Fibroblast of lung (primary cell): ENCODE measurements at regions not wholly inside any gene's neighbourhood (a gene's known extent, or its start where the extent isn't known, plus 50 kb on each side); places are given as distances from the start of the nearest gene placed in this dataset.

Experiments used
- CTCF ChIP-seq, 2 donors: IDR thresholded peaks in 1 of 2; conservative IDR thresholded peaks in 1 of 2; 1 replicate in 1 of 2; 2 replicates in 1 of 2; pipeline ENCODE4 v1.5.1; 2011 to 2012; ENCODE audit warnings: low read length in 2 of 2, control low read depth in 1 of 2, inconsistent platforms in 1 of 2, low read depth in 1 of 2, mild to moderate bottlenecking in 1 of 2
- EZH2 ChIP-seq: IDR thresholded peaks from 2 replicates; pipeline ENCODE4 v1.5.1; 2012; ENCODE audit warnings: low read length, control low read depth, mild to moderate bottlenecking; ENCODE audit errors: missing control alignments

- TF ChIP-seq CTCF (conservative IDR thresholded peaks at IDR 0.05 in 1 of 2, IDR thresholded peaks at IDR 0.05 in 1 of 2; ENCODE audit: low read depth in 1 of 2, low read length in 2 of 2): no peak
- TF ChIP-seq EZH2: no peak
These were observed 125.2 kb downstream of the GNAT3 start for GRCh38 chr7:80386686-80387085.
